Fibroblast of pulmonary artery (primary cell): ENCODE measurements at regions not wholly inside any gene's neighbourhood (a gene's known extent, or its start where the extent isn't known, plus 50 kb on each side); places are given as distances from the start of the nearest gene placed in this dataset.
A peak's percentile ranks its signal among the peaks of the same experiment; 100 is the strongest.
"Not testable (repeated sequence)": the region's sequence is repeated elsewhere in the genome, so short reads cannot be mapped to it uniquely, and the experiment has no call there.

Source experiments
- DNase-seq: peaks from one replicate; pipeline ENCODE4 v3.0.0-alpha.2; 2010; ENCODE audit warnings: low read depth
- H3K4me3 ChIP-seq: replicated peaks from 2 replicates; pipeline ENCODE4 v1.5.1; 2011; ENCODE audit warnings: low read depth, mild to moderate bottlenecking, control low read depth, low read length, moderate library complexity
- CTCF ChIP-seq: IDR thresholded peaks from 2 replicates; pipeline ENCODE4 v1.5.1; 2011; ENCODE audit warnings: mild to moderate bottlenecking, control low read depth, low read length, inconsistent platforms; ENCODE audit errors: missing control alignments

GRCh38 chr4:174005422-174005821 is 278.0 kb downstream of the FBXO8 start:
- DNase-seq, result no peak
- no peak overlapping the region for H3K4me3 ChIP-seq
- no peak for TF ChIP-seq CTCF

DNA sequence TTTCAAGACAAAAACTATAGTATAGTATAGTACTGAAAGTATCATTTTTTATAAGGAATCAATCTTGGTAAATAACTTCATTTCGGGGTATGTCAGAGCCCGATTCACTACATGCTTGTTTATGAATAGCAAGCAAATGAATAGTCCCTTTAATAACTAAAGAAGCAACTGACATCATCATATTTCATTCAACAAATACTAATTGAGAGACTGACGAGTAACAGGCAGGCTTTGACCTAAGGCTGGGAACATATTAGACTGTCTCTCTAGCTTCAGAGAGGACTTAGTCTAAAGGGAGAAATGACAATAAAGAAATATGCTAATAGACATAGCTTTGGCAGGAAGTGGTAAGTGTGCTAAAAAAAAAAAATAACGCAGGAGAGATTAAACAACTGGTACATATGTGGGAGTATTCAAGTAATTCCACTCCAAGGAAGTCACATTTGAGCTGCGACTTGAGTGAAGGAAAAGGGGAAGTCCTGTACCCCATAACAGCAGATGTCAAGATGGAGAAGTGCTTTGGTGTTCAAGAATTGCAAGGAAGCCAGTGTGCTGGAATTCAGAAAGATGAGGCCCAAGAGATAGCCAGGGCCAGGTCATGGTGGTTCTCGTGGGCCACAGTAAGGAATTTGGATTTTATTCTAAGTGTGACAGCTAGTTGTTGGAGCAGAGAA is 284.9 kb downstream of the FBXO8 start:
- no peak overlapping the region for H3K4me3 ChIP-seq
- DNase-seq, result no peak
- TF ChIP-seq CTCF, result no peak

- not testable (repeated sequence) for H3K4me3 ChIP-seq, DNase-seq
Observed at GRCh38 chr4:173995779-173996178, 287.7 kb downstream of the FBXO8 start.

- no peak for TF ChIP-seq CTCF
- no peak overlapping the region for H3K4me3 ChIP-seq
- DNase-seq, result no peak
Observed at GRCh38 chr4:173991814-173992213, 291.7 kb downstream of the FBXO8 start.

GRCh38 chr4:173991316-173991715 is 292.2 kb downstream of the FBXO8 start:
- TF ChIP-seq CTCF, result no peak
- no peak for DNase-seq
- no peak overlapping the region for H3K4me3 ChIP-seq

GRCh38 chr4:173990869-173991210 is 292.6 kb downstream of the FBXO8 start:
- H3K4me3 ChIP-seq, result no peak overlapping the region
- DNase-seq, result peak; percentile 62
- TF ChIP-seq CTCF, result no peak

GRCh38 chr4:173990126-173990868 is 293.2 kb downstream of the FBXO8 start:
- H3K4me3 ChIP-seq, result no peak overlapping the region
- TF ChIP-seq CTCF, result peak; percentile 81
- DNase-seq, result peak; percentile 79

- not testable (repeated sequence) for H3K4me3 ChIP-seq, DNase-seq
Observed at GRCh38 chr4:173963523-173963922, 319.9 kb downstream of the FBXO8 start.
